Nephron (organoid): ENCODE measurements at regions not wholly inside any gene's neighbourhood (a gene's known extent, or its start where the extent isn't known, plus 50 kb on each side); places are given as distances from the start of the nearest gene placed in this dataset.
A peak's percentile ranks its signal among the peaks of the same experiment; 100 is the strongest.
"Not testable (repeated sequence)": the region's sequence is repeated elsewhere in the genome, so short reads cannot be mapped to it uniquely, and the experiment has no call there.

Experiments used
- H3K27ac Mint-ChIP-seq, 3 experiments: 2 replicates each; pipeline ENCODE4 v1.8.0; 2020; ENCODE audit warnings: mixed read lengths in 3 of 3, mild to moderate bottlenecking in 2 of 3, moderate library complexity in 1 of 3
- H3K27me3 Mint-ChIP-seq: 2 replicates; pipeline ENCODE4 v1.8.0; 2021; ENCODE audit warnings: low read depth, mild to moderate bottlenecking, moderate library complexity, mixed read lengths
- H3K36me3 Mint-ChIP-seq: 2 replicates; pipeline ENCODE4 v1.8.0; 2020; ENCODE audit warnings: low read depth, mixed read lengths
- H3K4me1 Mint-ChIP-seq: 2 replicates; pipeline ENCODE4 v1.8.0; 2020; ENCODE audit warnings: mixed read lengths
- H3K4me3 Mint-ChIP-seq, 3 experiments: 2 replicates each; pipeline ENCODE4 v1.8.0; 2020; ENCODE audit warnings: mild to moderate bottlenecking in 3 of 3, mixed read lengths in 3 of 3, moderate library complexity in 2 of 3
- H3K9me3 Mint-ChIP-seq: 2 replicates; pipeline ENCODE4 v1.8.0; 2020; ENCODE audit warnings: mixed read lengths
- CTCF ChIP-seq, 3 experiments: fragments of 200-600 bp; sonication (generic); IDR thresholded peaks; one replicate each; pipeline ENCODE4 v1.5.0; 2021; ENCODE audit warnings: antibody characterized with exemption in 3 of 3; ENCODE audit not compliant: unreplicated experiment in 3 of 3

- H3K4me1 Mint-ChIP-seq: no peaks in the 10 kb centered on the region
- no peaks in the 10 kb centered on the region for H3K36me3 Mint-ChIP-seq
- no peaks in the 10 kb centered on the region for H3K9me3 Mint-ChIP-seq
- H3K4me3 Mint-ChIP-seq: no peak overlapping the region
- no peak overlapping the region for H3K27ac Mint-ChIP-seq
- TF ChIP-seq CTCF (IDR thresholded peaks at IDR 0.05; ENCODE audit: unreplicated experiment in 3 of 3): no peak
- H3K27me3 Mint-ChIP-seq: no peaks in the 10 kb centered on the region
These were observed 302.5 kb downstream of the SH3GL2 start for GRCh38 chr9:17881371-17881770.

- H3K36me3 Mint-ChIP-seq: no peaks in the 10 kb centered on the region
- H3K27ac Mint-ChIP-seq: no peak overlapping the region
- no peaks in the 10 kb centered on the region for H3K27me3 Mint-ChIP-seq
- H3K9me3 Mint-ChIP-seq: no peaks in the 10 kb centered on the region
- TF ChIP-seq CTCF (IDR thresholded peaks at IDR 0.05; ENCODE audit: unreplicated experiment in 3 of 3): no peak
- no peaks in the 10 kb centered on the region for H3K4me1 Mint-ChIP-seq
- H3K4me3 Mint-ChIP-seq: no peak overlapping the region
These were observed 304.1 kb downstream of the SH3GL2 start for GRCh38 chr9:17882688-17883594.

- no peaks in the 10 kb centered on the region for H3K27me3 Mint-ChIP-seq
- no peak overlapping the region for H3K4me3 Mint-ChIP-seq
- H3K9me3 Mint-ChIP-seq: no peaks in the 10 kb centered on the region
- no peak for TF ChIP-seq CTCF (IDR thresholded peaks at IDR 0.05; ENCODE audit: unreplicated experiment in 3 of 3)
- no peaks in the 10 kb centered on the region for H3K4me1 Mint-ChIP-seq
- H3K36me3 Mint-ChIP-seq: no peaks in the 10 kb centered on the region
- no peak overlapping the region for H3K27ac Mint-ChIP-seq
These were observed 309.2 kb downstream of the SH3GL2 start for GRCh38 chr9:17888066-17888465.

- H3K36me3 Mint-ChIP-seq, H3K4me1 Mint-ChIP-seq, H3K4me3 Mint-ChIP-seq, H3K9me3 Mint-ChIP-seq, H3K27me3 Mint-ChIP-seq, H3K27ac Mint-ChIP-seq: not testable (repeated sequence)
These were observed 310.1 kb downstream of the SH3GL2 start for GRCh38 chr9:17888964-17889363.

GRCh38 chr9:17894501-17895160 is 315.8 kb downstream of the SH3GL2 start:
- TF ChIP-seq CTCF (IDR thresholded peaks at IDR 0.05; ENCODE audit: unreplicated experiment in 3 of 3): no peak
- peaks cover 14% of the 10 kb centered on the region for H3K27me3 Mint-ChIP-seq

GRCh38 chr9:17900606-17901005 is 321.7 kb downstream of the SH3GL2 start:
- Mint-ChIP-seq H3K27ac (peak overlapping the region in 1 of 3 experiments; percentile 19), H3K9me3 (peaks cover 7% of the 10 kb centered on the region), H3K36me3 (no peaks in the 10 kb centered on the region), H3K4me1 (peaks cover 14% of the 10 kb centered on the region), H3K27me3 (peaks cover 60% of the 10 kb centered on the region), H3K4me3 (no peak overlapping the region)
- no peak for TF ChIP-seq CTCF (IDR thresholded peaks at IDR 0.05; ENCODE audit: unreplicated experiment in 3 of 3)

More at GRCh38 chr9:17894501-17895160, 315.8 kb downstream of the SH3GL2 start:
- H3K36me3 Mint-ChIP-seq: no peaks in the 10 kb centered on the region
- no peak overlapping the region for H3K27ac Mint-ChIP-seq
- no peaks in the 10 kb centered on the region for H3K4me1 Mint-ChIP-seq
- H3K9me3 Mint-ChIP-seq: no peaks in the 10 kb centered on the region
- no peak overlapping the region for H3K4me3 Mint-ChIP-seq
